ENCODE measurements at regions not wholly inside any gene's neighbourhood (a gene's known extent, or its start where the extent isn't known, plus 50 kb on each side); places are given as distances from the start of the nearest gene placed in this dataset.

GRCh38 chr4:182969651-182970279 is 52.6 kb upstream of the DCTD start:
- no peak for DNase-seq

GRCh38 chr4:182968917-182969650 is 51.9 kb upstream of the DCTD start:
- DNase-seq, result no peak

- DNase-seq, result no peak
These were observed 50.2 kb upstream of the DCTD start for GRCh38 chr4:182967403-182967802.
